NCI-H526 (cell line): ENCODE measurements at regions not wholly inside any gene's neighbourhood (a gene's known extent, or its start where the extent isn't known, plus 50 kb on each side); places are given as distances from the start of the nearest gene placed in this dataset.

Source experiments
- DNase-seq, 2 experiments: peaks; one replicate each; lab custom pipeline; 2025; lab: John Stamatoyannopoulos, UW

- DNase-seq: no peak
Measured at GRCh38 chr3:22485954-22486353, 717.2 kb upstream of the UBE2E2 start.

GRCh38 chr3:22490747-22491146 lies 712.4 kb upstream of the UBE2E2 start:
- no peak for DNase-seq

- DNase-seq: peak; percentile 42 to 50
Measured at GRCh38 chr3:22491344-22491743, 711.8 kb upstream of the UBE2E2 start.

GRCh38 chr3:22492342-22492741 lies 710.8 kb upstream of the UBE2E2 start:
- DNase-seq: no peak

- no peak for DNase-seq
Measured at GRCh38 chr3:22495241-22495640, 707.9 kb upstream of the UBE2E2 start.

- DNase-seq: no peak
Measured at GRCh38 chr3:22495791-22496190, 707.3 kb upstream of the UBE2E2 start.

- no peak for DNase-seq
Measured at GRCh38 chr3:22496641-22497040, 706.5 kb upstream of the UBE2E2 start.

GRCh38 chr3:22506871-22507270 lies 696.3 kb upstream of the UBE2E2 start:
- no peak for DNase-seq

GRCh38 chr3:22507709-22508108 lies 695.4 kb upstream of the UBE2E2 start:
- no peak for DNase-seq

GRCh38 chr3:22523925-22524324 lies 679.2 kb upstream of the UBE2E2 start:
- no peak for DNase-seq

- no peak for DNase-seq
Measured at GRCh38 chr3:22526266-22526837, 676.8 kb upstream of the UBE2E2 start.

GRCh38 chr3:22536541-22536940 lies 666.6 kb upstream of the UBE2E2 start:
- no peak for DNase-seq

- no peak for DNase-seq
Measured at GRCh38 chr3:22537560-22537959, 665.6 kb upstream of the UBE2E2 start.

GRCh38 chr3:22542311-22542710 lies 660.8 kb upstream of the UBE2E2 start:
- no peak for DNase-seq

- no peak for DNase-seq
Measured at GRCh38 chr3:22555753-22556435, 647.2 kb upstream of the UBE2E2 start.

GRCh38 chr3:22565393-22565792 lies 637.7 kb upstream of the UBE2E2 start:
- DNase-seq: no peak

GRCh38 chr3:22568285-22568684 lies 634.8 kb upstream of the UBE2E2 start:
- no peak for DNase-seq

GRCh38 chr3:22569570-22569969 lies 633.6 kb upstream of the UBE2E2 start:
- no peak for DNase-seq

GRCh38 chr3:22581007-22581406 lies 622.1 kb upstream of the UBE2E2 start:
- DNase-seq: no peak

- DNase-seq: no peak
Measured at GRCh38 chr3:22582266-22582665, 620.9 kb upstream of the UBE2E2 start.

GRCh38 chr3:22585504-22585903 lies 617.6 kb upstream of the UBE2E2 start:
- no peak for DNase-seq

- no peak for DNase-seq
Measured at GRCh38 chr3:22585911-22586310, 617.2 kb upstream of the UBE2E2 start.

- no peak for DNase-seq
Measured at GRCh38 chr3:22587446-22587845, 615.7 kb upstream of the UBE2E2 start.

GRCh38 chr3:22593638-22594037 lies 609.5 kb upstream of the UBE2E2 start:
- no peak for DNase-seq
